ENCODE measurements at regions not wholly inside any gene's neighbourhood (a gene's known extent, or its start where the extent isn't known, plus 50 kb on each side); places are given as distances from the start of the nearest gene placed in this dataset.
"Not testable (repeated sequence)": the region's sequence is repeated elsewhere in the genome, so short reads cannot be mapped to it uniquely, and the experiment has no call there.

DNA sequence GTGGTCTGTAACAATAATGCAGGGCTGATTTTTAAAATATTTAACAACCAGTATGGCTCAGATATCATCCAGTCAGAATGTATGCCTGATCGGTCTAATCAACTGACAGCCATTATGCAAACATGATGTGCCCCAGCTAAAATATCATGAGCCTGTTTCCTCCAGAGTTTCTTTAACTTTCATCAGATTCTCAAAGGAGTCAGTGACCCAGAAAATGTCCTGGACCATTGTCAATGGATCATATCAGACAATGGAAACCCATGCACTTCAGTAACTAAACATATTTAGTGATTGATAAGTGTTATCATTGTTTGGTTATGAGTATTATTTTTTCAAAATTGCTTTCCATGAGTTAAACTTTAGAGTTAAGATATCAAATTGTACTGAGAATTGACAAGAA is 173.5 kb downstream of the LMBRD1 start:
- DNase-seq = no peak

DNA sequence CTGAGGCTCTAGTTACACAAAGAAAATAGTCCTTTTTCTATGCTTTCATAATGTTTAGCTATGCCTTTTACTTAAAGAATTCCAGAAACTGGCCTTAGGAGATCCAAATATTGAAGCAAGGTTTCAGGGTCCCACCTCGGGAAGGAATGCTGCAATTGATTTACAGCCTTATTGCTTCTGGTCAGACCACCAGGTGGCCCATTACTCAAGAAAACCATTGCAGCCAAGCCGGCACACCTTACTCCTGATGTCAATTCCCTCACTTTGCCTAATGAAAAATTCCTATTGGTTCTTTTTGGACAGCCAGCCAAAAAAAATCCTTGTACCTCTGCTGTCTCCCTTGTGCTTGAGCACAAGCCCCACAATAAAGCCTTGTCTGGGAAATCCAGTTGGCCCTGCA is 173.9 kb downstream of the LMBRD1 start:
- no peak for DNase-seq

DNA sequence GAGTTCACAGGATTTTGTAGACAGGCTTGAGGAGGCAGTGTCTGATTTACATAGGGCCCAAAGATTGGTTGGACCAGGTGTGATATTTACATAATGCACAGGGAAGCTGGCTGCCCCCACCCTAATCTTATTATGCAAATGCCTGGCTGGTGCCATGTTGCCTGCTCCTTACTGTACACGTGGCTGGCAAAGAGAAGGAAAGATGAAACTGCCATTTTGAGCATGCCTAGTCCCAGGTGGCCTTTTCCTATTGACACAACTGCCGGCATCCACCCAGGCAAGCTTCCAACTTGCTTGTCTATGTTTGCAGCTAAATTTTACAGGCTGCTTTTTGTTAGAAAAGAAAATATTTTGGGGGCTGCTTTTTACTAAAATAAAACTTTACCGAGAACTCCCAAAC is 174.6 kb downstream of the LMBRD1 start:
- DNase-seq = no peak

DNA sequence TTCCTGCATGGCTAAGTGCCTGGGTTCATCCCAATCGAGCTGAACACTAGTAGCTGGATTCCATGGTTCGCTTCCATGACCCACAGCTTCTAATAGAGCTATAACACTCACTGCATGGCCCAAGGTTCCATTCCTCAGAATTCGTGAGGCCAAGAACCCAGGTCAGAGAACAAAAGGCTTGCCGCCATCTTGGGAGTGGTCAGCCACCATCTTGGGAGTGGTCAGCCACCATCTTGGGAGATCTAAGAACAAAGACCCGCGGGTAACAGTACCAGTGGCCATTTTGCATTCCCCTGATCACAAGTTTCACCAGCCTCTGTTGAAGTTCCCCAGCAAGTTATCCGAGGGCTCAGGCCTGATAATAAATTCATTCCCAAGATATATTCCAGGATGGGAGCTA is 179.6 kb downstream of the LMBRD1 start:
- no peak for DNase-seq

DNA sequence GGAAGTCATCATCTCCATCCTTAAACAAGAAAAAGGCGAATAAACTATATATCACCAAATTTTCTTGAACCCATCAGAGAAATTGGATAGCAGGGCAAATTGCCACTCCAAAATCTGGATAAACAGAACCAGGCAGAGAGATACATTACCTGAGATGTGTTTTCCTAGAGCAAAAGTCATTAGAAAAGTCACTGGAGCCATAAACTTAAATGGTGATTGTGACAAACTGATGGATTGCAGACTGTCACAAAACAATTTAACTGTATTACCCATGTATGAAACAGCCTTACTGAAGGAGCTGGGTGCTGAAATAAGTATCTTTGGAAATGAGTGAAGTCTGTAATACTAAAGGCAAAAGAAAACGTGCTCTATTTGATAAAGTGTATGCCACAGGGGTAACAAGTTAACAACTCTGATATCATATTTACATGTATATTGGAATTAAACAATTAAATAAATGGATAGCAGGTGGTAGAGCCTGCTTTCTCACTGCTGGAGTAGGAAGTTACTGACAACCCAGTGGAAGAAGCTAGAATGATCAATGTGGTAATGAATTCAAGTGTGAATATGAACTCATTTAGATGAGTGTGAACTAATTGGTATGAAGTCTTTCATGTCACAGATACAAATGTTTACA is 186.9 kb downstream of the LMBRD1 start:
- DNase-seq = no peak

DNA sequence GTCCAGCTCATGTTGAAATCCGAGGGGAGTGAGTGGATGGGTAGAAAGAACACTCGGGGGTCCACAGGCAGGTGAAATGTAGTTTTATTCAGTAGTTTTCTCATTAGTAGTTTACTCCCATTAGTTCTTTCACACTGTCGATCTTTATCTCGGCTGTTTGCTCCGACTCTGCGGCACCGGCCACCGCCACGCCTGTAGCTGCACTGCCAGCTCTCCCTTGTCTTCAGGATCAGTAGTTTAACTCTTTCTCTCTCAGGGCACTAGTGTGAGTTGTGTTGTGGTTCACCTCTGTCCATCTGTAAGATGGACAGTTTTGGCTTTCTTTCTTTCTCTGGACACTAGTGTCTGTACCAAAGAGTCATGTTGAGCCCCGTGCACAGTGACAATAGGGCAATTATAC is 195.7 kb downstream of the LMBRD1 start:
- peak; percentile 11 for DNase-seq

DNA sequence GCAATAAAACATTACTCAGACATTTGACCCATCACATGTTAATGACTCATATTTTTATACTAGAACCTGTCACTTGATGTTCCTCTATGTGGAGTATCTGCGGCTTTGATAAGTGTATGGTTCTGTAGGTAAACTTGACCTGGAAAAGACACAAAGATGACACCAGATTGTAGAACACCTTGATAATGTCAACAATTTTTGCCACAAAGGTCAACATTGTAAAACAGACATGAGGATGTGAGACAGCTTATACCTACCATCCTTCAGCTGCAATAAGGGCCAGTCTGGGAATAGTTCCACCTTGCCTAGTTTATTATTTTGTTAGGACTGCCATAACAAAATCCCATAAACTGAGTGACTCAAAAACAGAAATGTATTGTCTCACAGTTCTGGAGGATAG is 202.4 kb downstream of the LMBRD1 start:
- no peak for DNase-seq

DNA sequence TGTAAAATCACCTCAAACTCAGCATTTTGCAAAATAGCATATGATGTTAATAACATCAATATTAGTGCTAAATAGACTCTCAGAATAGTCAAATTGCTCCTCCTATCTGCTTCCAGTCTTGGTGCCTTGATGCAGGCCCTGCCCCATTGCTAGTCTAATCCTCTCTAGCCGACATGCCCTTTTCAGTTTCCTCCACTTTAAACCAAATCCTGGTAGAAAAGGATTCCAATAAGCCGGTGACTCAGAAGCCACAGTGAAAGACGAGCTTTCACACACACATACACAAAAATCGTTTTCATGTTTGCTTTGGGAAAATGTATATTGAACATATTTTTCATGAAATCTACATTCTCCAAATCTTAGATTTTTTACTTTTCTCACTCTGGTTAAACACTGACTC is 203.1 kb downstream of the LMBRD1 start:
- DNase-seq = no peak

DNA sequence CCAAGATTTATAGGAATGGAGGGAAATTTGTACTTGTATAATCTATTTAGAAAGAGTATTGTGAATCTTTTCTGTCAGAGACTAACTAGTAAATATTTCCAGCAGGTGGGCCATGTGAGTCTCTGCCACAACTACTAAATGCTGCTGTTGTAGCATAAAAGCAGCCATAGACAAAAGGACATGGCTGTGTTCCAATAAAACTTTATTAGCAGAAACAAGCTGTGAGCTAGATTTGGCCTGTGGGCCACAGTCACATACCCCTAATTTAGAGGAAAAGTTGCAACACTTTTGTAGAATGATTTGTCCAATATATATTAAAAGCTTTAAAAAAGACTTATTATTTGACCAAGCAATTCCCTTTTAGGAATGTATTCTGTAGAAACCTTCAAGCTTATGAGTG is 207.2 kb downstream of the LMBRD1 start:
- no peak for DNase-seq

DNA sequence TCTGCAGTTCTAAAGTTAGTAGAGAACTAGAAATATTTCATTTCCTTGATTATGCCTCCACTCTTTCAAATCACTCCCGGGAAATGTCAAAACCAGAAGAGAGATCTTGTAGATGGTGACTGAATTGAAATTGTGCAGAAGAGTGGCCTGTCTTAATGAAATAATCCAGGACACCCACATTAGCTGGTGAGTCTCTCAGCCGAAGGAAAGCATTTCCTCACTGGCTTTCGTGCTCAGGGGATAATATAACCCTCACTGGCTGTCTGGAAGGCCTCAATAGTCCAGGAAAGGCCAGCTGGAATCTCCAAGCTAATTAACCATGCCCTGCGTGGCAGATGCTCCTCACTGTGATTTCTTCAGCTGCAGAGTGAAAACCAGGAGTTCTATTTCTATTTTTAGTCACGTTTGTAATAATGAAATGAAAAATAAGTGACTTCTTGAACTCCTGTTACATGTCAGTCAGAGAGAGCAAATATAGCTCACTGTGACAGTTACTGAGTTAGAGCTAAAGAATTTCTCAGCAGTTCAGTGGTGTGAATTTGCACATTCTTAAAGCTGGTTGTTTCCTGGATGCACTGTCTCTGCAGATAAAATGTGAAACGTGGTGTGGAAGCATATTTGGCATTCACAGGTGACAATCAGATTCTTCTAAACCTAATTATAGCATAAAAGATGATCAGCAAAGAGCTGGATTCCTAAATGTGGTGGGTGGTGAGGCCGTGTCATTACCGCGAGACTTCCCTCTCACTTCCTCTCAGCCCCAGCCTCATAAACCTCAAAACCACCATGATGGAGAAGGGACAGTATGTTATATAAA is 211.7 kb downstream of the LMBRD1 start:
- no peak for DNase-seq

DNA sequence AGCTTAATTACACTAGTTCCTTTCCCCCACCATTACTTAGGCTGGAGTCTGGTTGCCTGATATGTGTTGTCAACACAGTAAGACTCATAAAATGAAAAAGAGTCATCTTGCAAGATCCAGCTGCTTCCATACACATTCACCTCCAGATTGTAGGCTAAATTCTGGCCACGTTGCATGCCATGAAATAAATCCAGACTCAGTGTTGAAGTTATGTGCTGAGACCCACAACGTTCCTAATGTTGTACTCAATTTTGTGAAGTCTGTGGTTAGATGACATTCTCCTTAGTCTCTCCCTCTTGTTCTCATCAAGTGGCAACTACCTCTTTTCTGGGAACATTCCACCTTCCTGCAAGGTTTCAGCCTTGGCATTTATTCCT is 212.3 kb downstream of the LMBRD1 start:
- no peak for DNase-seq

DNA sequence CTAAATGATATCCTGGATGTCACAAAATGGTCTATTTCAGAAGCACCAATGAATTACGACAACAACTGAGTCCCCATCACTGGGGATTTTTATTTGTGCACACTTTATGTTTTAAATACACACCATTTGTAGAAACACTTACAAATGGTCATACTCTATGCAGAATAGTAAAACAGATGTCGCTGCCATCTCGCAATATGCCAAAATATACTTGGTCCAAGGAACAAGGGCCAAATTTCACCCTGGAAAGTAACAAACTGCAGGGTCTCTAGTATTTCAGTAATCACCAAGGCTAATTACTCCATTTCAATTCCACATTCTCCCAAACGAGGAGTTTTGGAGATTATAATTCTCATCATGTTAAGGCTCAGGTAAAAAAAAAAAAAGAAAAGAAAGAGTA is 215.2 kb downstream of the LMBRD1 start:
- no peak for DNase-seq

DNA sequence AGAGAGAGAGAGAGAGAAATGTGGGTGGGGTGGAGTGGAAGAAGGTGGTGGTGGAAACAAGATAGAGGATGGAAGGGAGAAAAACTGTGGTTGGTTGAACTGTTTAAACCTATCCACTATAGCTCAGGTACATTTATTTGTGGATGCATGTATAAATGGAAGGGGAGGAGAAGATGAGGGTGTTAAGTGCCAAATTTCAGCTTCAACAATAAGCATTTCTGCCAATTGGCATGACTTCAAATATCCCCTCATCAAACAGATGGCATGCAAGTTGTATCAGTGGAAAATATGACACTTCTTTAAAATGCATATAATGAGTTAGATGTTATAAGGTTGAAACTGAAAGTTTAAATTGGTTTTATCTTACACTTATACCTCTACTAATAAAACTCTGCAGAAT is 216.1 kb downstream of the LMBRD1 start:
- DNase-seq = no peak

DNA sequence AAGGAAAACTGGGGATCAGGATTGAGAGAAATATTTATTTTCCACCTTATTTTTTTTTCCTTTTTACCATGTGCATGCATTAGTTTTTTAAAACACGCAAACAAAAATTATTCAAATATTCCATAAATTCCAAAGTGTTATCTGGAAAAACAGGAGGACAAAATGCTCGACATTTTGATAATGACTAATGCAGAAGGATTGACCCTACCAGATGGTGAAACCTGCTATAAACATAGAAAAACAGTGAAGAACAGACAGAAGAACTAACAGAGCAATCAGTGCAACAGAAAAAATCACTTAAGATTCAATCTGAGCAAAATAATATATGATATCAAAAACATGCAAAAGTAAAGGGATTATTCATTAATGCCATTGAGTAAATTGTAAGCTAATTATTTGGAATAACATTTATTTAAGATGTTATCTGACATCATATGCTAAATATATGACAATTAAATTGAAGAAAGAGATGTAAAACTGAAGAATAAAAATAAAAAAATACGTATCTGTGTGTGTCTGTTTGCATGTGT is 218.4 kb downstream of the LMBRD1 start:
- no peak for DNase-seq

DNA sequence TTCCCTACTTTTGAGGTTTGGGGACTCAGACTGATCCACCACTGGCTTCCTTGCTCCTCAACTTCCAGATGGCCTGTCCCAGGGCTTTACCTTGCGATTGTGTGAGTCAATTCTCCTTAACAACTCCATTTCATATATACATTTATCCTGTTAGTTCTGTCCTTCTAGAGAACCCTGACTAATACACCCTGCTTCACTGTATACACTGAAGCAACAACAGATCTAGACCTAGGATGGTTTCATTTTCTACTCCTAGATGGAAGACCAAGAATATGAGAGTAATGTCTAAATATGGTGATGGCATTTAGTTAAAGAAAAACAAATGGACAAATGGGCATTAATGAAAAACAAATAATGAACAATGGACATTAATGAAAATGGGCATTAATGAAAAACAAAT is 225.6 kb downstream of the LMBRD1 start:
- DNase-seq = no peak

DNA sequence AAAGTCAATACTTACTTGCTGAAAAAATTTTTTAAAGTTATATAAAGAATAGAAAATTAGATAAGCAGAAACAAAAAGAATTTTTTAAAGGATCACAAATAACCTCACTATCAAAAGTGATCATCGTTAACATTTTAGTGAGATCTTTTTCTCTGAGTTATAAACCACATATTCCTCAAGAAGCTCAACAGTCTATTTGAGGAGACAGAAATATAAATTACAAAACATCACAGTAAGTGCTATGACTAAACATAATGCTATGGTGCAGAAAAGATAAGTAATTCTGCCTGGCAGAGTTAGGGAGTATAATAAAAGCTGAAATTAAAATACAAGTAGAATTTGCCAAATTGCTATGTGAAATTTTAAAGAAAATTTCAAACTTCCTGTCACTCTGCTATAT is 226.7 kb downstream of the LMBRD1 start:
- no peak for DNase-seq

DNA sequence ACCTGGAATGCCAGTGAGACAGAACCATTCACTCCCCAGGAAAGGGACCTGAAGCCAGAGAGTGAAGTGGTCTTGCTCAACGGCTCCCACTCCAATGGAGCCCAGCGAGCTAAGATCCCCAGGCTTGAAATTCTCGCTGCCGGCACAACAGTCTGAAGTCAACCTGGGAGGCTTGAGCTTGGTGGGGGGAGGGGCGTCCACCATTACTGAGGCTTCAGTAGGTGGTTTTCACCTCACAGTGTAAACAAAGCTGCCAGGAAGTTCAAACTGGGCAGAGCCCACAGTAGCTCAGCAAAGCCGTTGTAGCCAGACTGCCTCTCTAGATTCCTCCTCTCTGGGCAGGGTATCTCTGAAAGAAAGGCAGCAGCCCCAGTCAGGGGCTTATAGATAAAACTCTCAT is 236.2 kb downstream of the LMBRD1 start:
- not testable (repeated sequence) for DNase-seq

DNA sequence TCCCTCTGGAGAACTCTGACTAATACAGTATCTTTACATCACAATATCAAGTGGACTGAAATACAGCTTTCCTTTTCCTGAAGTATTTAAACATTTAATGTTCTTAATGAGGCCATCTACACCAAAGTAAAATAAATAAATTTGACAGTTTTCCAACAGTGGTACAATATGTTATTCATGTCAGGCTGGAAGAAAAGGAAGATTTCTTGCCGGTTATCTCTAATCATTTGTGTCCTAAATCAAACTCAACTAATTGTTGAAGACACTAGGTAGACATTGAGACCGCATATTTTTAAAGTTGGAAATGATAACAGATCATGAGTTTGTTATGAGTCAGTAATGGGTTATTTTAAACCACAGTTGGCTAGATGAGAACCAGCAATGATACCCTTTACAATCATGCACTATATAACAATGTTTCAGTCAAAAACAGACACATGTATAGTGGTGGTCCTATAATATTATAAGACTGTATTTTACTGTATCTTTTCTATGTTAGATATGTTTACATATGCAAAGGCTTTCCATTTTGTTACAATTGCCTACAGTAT is 241.6 kb downstream of the LMBRD1 start:
- no peak for DNase-seq

DNA sequence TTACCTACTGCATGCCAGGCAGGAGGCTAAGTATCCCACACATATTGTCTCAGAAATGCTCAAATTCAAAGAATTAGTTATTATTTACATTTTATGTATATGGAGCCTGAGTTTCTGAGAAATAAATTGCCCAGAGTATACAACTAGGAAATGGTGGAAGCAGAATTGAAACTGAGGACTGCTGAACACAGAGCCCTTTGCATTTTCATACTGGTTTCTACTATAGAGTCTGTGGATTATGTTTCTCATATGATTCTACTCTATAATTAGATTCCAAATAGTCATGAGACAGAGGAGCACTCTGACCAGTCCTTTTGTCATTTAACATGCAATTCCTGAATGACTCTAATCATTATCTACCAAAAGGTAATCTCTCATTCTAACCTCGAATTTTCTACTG is 254.3 kb downstream of the LMBRD1 start:
- DNase-seq = no peak

DNA sequence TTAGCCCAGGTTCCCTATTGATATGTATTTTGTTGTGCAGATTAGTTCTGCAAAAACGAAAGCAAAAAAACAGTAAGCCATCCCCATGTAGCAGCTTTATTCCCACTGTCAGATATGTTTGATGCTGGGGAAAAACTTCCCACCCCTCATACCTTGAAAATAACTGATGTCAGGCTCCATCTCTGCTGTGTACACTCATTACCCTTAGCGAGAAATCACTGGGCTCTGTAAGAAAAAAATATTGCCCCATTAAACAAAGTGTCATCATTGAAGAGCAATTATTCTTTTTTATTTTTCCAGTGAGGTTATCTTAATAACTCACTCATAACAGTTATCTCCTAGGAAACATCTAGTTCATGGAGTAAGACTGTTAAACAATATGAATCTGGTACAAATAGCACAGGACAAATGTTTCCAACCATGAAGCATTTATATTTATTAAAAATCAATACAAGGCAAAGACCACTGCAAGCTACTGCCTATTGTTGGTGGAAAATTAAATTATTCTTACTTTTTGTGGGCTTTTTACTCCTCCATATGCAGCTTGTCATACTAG is 268.8 kb downstream of the LMBRD1 start:
- no peak for DNase-seq

DNA sequence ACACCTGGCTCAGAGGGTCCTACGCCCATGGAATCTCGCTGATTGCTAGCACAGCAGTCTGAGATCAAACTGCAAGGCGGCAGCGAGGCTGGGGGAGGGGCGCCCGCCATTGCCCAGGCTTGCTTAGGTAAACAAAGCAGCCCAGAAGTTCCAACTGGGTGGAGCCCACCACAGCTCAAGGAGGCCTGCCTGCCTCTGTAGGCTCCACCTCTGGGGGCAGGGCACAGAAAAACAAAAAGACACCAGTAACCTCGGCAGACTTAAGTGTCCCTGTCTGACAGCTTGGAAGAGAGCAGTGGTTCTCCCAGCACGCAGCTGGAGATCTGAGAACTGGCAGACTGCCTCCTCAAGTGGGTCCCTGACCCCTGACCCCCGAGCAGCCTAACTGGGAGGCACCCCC is 281.3 kb downstream of the LMBRD1 start:
- DNase-seq = not testable (repeated sequence)

DNA sequence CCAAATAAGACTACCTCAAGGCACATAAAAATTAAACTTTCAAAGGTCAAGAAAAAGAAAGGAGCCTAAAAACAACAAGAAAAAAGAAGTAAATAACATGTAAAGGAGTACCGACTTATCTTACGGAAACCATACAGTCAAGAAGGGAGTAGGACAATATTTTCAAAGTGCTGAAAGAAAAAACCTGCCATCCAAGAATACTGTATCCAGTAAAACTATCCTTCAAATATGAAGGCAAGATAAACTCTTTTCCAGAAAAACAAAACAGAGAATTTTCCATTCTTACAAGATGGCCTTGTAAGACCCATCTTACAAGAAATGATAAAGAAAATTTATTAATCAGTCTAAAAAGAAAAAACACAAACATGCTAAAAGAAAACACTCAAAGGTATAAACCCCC is 302.2 kb downstream of the LMBRD1 start:
- no peak for DNase-seq

DNA sequence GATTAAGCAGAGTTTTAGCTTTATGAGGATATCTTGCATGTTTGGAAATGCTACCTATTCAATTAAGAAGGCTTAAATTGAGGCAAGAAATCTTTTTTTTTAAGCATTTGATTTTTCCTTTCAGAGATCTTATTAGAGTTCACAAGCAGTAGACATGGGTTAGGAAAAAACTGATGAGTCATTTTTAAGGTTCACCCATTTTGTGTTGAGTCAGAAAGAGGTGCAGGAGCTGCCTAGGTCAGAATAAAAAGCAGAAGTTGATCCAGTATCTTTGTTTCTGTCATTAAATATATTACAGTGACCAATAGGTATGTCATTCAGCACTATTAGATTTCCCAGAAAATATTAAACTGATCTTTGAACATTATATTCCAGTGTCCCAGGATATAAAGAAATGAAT is 306.8 kb downstream of the LMBRD1 start:
- DNase-seq = no peak

DNA sequence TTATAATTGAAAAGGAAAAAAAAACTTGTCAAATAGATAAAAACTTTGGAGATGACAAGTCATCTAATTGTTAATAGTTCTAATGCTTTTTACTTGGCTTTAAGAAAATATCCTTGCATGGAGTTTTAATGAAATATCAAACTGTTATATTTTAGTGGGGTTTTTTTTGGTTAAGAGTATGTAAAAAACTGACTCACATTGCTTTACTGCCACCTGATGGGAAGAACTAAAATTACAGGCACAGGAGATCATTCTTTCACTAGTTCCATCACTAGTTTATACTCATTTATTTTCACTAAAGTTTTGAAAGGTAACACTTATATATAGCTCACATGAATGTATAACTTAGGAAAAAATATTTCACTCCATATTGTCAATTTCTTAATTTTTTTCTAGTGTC is 309.1 kb downstream of the LMBRD1 start:
- DNase-seq = peak; percentile 36
